Central memory CD8-positive, alpha-beta T cell (primary cell): ENCODE measurements at regions not wholly inside any gene's neighbourhood (a gene's known extent, or its start where the extent isn't known, plus 50 kb on each side); places are given as distances from the start of the nearest gene placed in this dataset.
"Not testable (repeated sequence)": the region's sequence is repeated elsewhere in the genome, so short reads cannot be mapped to it uniquely, and the experiment has no call there.

Experiments
- ATAC-seq: fragments of 150-1000 bp; cut with Tn5 transposase; replicated peaks from 2 replicates; pipeline ENCODE4 v1.10.0; 2022; ENCODE audit warnings: mild to moderate bottlenecking, moderate FRiP score, moderate number of reproducible peaks; ENCODE audit not compliant: poor library complexity, severe bottlenecking; ENCODE audit errors: extremely low read depth
- DNase-seq, 2 donors: peaks; one replicate each; pipeline ENCODE4 v3.0.0; 2021; ENCODE audit warnings: low spot score in 2 of 2
- H3K27ac Mint-ChIP-seq: one replicate; pipeline ENCODE4 v1.8.0; 2022; ENCODE audit warnings: low read depth, mild to moderate bottlenecking, moderate library complexity, mixed read lengths
- H3K27me3 Mint-ChIP-seq: one replicate; pipeline ENCODE4 v1.8.0; 2022; ENCODE audit warnings: mixed read lengths
- H3K36me3 Mint-ChIP-seq: one replicate; pipeline ENCODE4 v1.8.0; 2022; ENCODE audit warnings: mild to moderate bottlenecking, moderate library complexity, mixed read lengths; ENCODE audit not compliant: insufficient read depth
- H3K4me1 Mint-ChIP-seq: one replicate; pipeline ENCODE4 v1.8.0; 2022; ENCODE audit warnings: mixed read lengths
- H3K4me3 Mint-ChIP-seq: one replicate; pipeline ENCODE4 v1.8.0; 2022; ENCODE audit warnings: mild to moderate bottlenecking, moderate library complexity, mixed read lengths
- H3K9me3 Mint-ChIP-seq: one replicate; pipeline ENCODE4 v1.8.0; 2022; ENCODE audit warnings: mixed read lengths

- Mint-ChIP-seq H3K27me3 (no peaks in the 10 kb centered on the region), H3K9me3 (peaks cover 4% of the 10 kb centered on the region), H3K36me3 (no peaks in the 10 kb centered on the region), H3K4me1 (no peaks in the 10 kb centered on the region), H3K4me3 (no peak overlapping the region), H3K27ac (no peak overlapping the region)
- no peak for ATAC-seq
- no peak for DNase-seq
Measured at GRCh38 chr2:184993746-184994145, 395.4 kb downstream of the ZNF804A start.

DNA sequence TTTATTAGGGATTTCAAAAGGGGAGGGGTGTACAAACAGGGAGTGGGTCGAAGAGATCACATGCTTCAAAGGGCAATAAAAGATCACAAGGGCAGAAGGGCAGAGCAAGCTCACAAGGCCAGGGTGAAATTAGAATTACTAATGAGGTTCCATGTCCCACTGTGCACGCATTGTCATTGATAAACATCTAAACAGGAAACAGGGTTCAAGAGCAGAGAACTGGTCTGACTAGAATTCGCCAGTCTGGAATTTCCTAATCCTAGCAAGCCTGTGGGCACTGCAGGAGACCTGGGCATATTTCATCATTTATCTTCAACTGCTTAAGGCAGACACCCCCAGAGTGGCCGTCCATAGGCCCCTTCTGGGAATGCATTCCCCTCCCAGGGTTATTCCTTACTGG lies 408.2 kb downstream of the ZNF804A start:
- H3K27me3 Mint-ChIP-seq = no peaks in the 10 kb centered on the region
- H3K9me3 Mint-ChIP-seq = peaks cover 32% of the 10 kb centered on the region
- ATAC-seq = no peak
- DNase-seq = no peak
- H3K36me3 Mint-ChIP-seq = peaks cover 2% of the 10 kb centered on the region
- no peaks in the 10 kb centered on the region for H3K4me1 Mint-ChIP-seq
- no peak overlapping the region for H3K27ac Mint-ChIP-seq
- H3K4me3 Mint-ChIP-seq = no peak overlapping the region

DNA sequence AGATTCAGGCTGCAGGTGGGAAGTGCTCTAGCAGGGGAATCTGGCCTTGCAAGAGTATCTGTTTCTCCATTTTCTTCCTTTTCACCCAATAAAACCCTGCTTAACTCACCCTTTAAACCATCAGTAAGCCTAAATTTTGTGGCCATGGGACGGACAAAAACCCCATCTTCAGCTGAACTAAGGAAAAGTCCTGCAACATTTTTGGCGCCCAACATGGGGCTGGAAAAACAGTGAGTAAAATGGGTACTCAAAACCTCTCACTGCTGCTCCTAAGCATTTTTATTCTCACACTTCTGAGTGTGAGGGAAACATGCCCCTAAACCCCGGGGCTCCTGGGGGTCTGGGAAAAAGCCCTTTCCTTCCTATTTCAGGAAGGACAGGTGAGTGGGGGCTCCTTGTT lies 414.3 kb downstream of the ZNF804A start:
- no peak for DNase-seq

GRCh38 chr2:185014076-185014475 lies 415.7 kb downstream of the ZNF804A start:
- Mint-ChIP-seq H3K27ac (no peak overlapping the region), H3K9me3 (peaks cover 21% of the 10 kb centered on the region), H3K4me1 (no peaks in the 10 kb centered on the region), H3K4me3 (no peak overlapping the region), H3K36me3 (peaks cover 2% of the 10 kb centered on the region), H3K27me3 (no peaks in the 10 kb centered on the region)
- ATAC-seq (no peak), DNase-seq (no peak)

More for the DNA sequence above, 414.3 kb downstream of the ZNF804A start:
- H3K4me3 Mint-ChIP-seq = no peak overlapping the region
- H3K9me3 Mint-ChIP-seq = peaks cover 21% of the 10 kb centered on the region
- peaks cover 2% of the 10 kb centered on the region for H3K36me3 Mint-ChIP-seq
- H3K27me3 Mint-ChIP-seq = no peaks in the 10 kb centered on the region
- no peak for ATAC-seq
- H3K27ac Mint-ChIP-seq = no peak overlapping the region
- H3K4me1 Mint-ChIP-seq = no peaks in the 10 kb centered on the region

DNA sequence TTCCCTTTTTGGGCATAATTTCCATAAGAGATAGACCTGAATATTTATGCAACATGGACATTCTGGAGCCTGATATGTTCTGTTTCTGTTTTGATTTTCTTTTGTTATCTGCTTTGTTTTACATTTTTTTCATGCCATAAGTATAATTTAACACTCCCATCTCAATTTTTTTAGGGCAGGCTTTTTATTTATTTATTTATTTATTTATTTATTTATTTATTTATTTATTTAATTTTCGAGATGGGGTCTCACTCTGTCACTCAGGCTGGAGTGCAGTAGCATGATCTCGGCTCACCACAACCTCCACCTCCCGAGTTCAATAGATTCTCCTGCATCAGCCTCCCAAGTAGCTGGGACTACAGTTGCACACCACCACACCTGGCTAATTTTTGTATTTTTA lies 427.6 kb downstream of the ZNF804A start:
- DNase-seq, H3K4me1 Mint-ChIP-seq, H3K36me3 Mint-ChIP-seq, H3K27me3 Mint-ChIP-seq, H3K27ac Mint-ChIP-seq, H3K4me3 Mint-ChIP-seq, ATAC-seq: not testable (repeated sequence)
- H3K9me3 Mint-ChIP-seq = peaks cover 24% of the 10 kb centered on the region

DNA sequence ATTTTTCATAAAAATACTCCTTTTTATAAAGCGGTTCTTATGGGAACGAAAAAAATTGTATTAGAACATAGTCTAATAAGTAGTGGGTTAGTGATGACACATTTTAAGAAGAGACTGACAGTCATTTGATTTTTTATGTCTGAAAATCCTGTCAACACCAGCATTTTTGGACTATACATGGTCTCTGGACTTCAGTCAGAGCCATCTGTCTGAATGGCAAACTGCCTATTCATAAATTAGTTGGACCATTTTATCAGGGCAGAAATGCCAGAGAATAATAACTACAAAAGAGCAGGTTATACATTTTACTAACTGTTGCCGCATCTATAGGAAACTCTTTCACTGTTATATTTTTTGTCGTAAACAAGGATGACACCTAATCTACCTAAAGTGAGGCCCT lies 437.6 kb downstream of the ZNF804A start:
- Mint-ChIP-seq H3K27ac (no peak overlapping the region), H3K4me1 (no peaks in the 10 kb centered on the region), H3K9me3 (peaks cover 24% of the 10 kb centered on the region), H3K27me3 (no peaks in the 10 kb centered on the region), H3K4me3 (no peak overlapping the region), H3K36me3 (no peaks in the 10 kb centered on the region)
- DNase-seq (no peak), ATAC-seq (no peak)

GRCh38 chr2:185044323-185044874 lies 446.1 kb downstream of the ZNF804A start:
- H3K4me3 Mint-ChIP-seq = no peak overlapping the region
- ATAC-seq = no peak
- H3K9me3 Mint-ChIP-seq = peaks cover 37% of the 10 kb centered on the region
- DNase-seq = no peak
- no peak overlapping the region for H3K27ac Mint-ChIP-seq
- H3K27me3 Mint-ChIP-seq = no peaks in the 10 kb centered on the region
- no peaks in the 10 kb centered on the region for H3K4me1 Mint-ChIP-seq
- H3K36me3 Mint-ChIP-seq = peaks cover 1% of the 10 kb centered on the region

- H3K4me1 Mint-ChIP-seq = no peaks in the 10 kb centered on the region
- H3K36me3 Mint-ChIP-seq = peaks cover 1% of the 10 kb centered on the region
- H3K4me3 Mint-ChIP-seq = no peak overlapping the region
- ATAC-seq (no peak), DNase-seq (no peak)
- no peaks in the 10 kb centered on the region for H3K27me3 Mint-ChIP-seq
- H3K9me3 Mint-ChIP-seq = peaks cover 8% of the 10 kb centered on the region
- H3K27ac Mint-ChIP-seq = no peak overlapping the region
Measured at GRCh38 chr2:185050804-185051203, 452.5 kb downstream of the ZNF804A start.

GRCh38 chr2:185063761-185064160 lies 465.4 kb downstream of the ZNF804A start:
- Mint-ChIP-seq H3K36me3 (no peaks in the 10 kb centered on the region), H3K4me1 (no peaks in the 10 kb centered on the region), H3K27me3 (no peaks in the 10 kb centered on the region), H3K9me3 (peaks cover 4% of the 10 kb centered on the region), H3K27ac (no peak overlapping the region), H3K4me3 (no peak overlapping the region)
- DNase-seq (no peak), ATAC-seq (no peak)

DNA sequence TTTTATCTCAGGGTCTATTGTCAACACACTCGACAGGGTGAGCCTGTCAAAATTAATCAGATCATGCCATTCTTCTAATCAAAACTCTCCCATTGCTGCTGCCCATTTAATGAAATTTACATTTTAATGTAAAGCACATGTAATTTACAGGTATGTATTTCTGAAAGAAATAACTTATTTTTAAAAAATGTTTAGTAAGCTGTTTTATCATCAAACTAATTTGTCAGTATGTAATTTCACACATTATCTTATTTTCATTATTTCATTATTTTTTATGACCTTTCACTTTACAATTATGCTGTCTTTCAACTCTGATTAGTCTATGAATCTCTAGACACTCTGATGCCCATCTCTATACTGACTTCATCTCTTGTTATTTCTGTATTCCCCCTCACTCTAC lies 467.8 kb downstream of the ZNF804A start:
- Mint-ChIP-seq H3K9me3 (peaks cover 4% of the 10 kb centered on the region), H3K4me1 (no peaks in the 10 kb centered on the region), H3K27ac (no peak overlapping the region), H3K27me3 (no peaks in the 10 kb centered on the region), H3K4me3 (no peak overlapping the region), H3K36me3 (no peaks in the 10 kb centered on the region)
- no peak for DNase-seq
- no peak for ATAC-seq

GRCh38 chr2:185069107-185069506 lies 470.8 kb downstream of the ZNF804A start:
- Mint-ChIP-seq H3K27ac (no peak overlapping the region), H3K4me1 (no peaks in the 10 kb centered on the region), H3K9me3 (peaks cover 4% of the 10 kb centered on the region), H3K27me3 (no peaks in the 10 kb centered on the region), H3K36me3 (no peaks in the 10 kb centered on the region), H3K4me3 (no peak overlapping the region)
- ATAC-seq (no peak), DNase-seq (no peak)

DNA sequence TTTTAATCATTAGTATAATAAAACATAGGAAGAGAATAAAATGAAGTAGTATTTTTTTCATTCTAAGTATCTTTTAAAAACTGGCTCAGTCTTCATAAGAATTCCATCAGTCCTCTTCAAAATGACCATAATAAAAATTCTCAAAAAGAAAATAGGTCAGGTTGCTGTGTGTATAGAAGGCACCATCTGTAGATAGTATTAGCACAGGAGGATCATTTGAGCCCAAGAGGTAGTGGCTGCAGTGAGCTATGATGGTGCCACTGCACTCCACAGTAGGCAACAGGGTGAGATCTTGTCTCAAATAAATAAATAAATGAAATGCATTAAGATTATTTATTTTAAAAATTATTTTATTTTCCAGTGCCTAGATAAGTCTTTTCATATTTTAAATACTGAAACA lies 475.8 kb downstream of the ZNF804A start:
- Mint-ChIP-seq H3K36me3 (peaks cover 1% of the 10 kb centered on the region), H3K27ac (no peak overlapping the region), H3K4me1 (no peaks in the 10 kb centered on the region), H3K27me3 (no peaks in the 10 kb centered on the region), H3K9me3 (no peaks in the 10 kb centered on the region), H3K4me3 (no peak overlapping the region)
- no peak for DNase-seq
- no peak for ATAC-seq

DNA sequence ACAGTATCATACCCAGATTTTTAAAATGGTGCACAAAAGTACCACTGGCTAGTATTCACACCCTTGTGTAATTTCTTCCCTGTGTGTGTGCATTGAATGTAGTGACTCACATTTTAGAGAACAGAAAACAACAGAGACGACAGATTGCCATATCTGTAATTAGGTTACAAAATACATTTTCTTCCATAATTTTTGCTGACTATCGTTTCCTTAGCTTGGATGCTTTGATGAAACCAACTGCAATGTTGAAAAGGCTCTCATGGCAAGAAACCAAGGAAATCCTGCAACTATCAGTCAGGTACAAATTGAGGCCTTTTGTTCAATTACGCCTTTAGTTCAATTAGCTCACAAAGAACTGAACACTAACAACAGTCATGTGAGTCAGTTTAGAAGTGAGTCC lies 484.4 kb downstream of the ZNF804A start:
- ATAC-seq = no peak
- Mint-ChIP-seq H3K4me1 (no peaks in the 10 kb centered on the region), H3K27me3 (no peaks in the 10 kb centered on the region), H3K9me3 (peaks cover 18% of the 10 kb centered on the region), H3K4me3 (no peak overlapping the region), H3K36me3 (peaks cover 1% of the 10 kb centered on the region), H3K27ac (no peak overlapping the region)
- no peak for DNase-seq

DNA sequence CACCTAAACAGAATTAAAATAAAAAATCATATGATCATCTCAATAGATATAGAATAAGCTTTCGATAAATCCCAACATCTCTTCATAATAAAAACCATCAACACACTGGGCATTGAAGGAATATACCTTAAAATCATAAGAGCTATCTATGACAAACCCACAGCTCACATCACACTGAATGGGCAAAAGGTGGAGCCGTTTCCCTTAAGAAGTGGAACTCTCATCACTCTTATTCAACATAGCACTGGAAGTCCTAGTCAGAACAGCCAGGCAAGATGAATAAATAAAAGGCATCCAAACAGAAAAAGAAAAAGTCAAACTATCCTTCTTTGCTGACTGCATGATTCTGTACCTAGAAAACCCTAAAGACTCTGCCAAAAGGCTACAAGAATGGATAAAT lies 510.3 kb downstream of the ZNF804A start:
- Mint-ChIP-seq H3K9me3 (peaks cover 22% of the 10 kb centered on the region), H3K36me3 (no peaks in the 10 kb centered on the region), H3K27me3 (no peaks in the 10 kb centered on the region), H3K27ac (no peak overlapping the region), H3K4me3 (no peak overlapping the region), H3K4me1 (no peaks in the 10 kb centered on the region)
- DNase-seq (no peak), ATAC-seq (no peak)
